Progenitor cell of endocrine pancreas (in vitro differentiated cells): ENCODE measurements at regions not wholly inside any gene's neighbourhood (a gene's known extent, or its start where the extent isn't known, plus 50 kb on each side); places are given as distances from the start of the nearest gene placed in this dataset.

Experiments used
- DNase-seq: peaks from one replicate; pipeline ENCODE4 v3.0.0; 2021; ENCODE audit warnings: low spot score; ENCODE audit not compliant: unreplicated experiment
- H3K27ac Mint-ChIP-seq: 2 replicates; pipeline ENCODE4 v1.8.0; 2021; ENCODE audit warnings: mild to moderate bottlenecking, moderate library complexity, mixed read lengths
- H3K27me3 Mint-ChIP-seq: 2 replicates; pipeline ENCODE4 v1.8.0; 2021; ENCODE audit warnings: mixed read lengths
- H3K36me3 Mint-ChIP-seq: 2 replicates; pipeline ENCODE4 v1.8.0; 2022; ENCODE audit warnings: mixed read lengths; ENCODE audit not compliant: insufficient read depth
- H3K4me1 Mint-ChIP-seq: 2 replicates; pipeline ENCODE4 v1.8.0; 2021; ENCODE audit warnings: low read depth, mixed read lengths
- H3K4me3 Mint-ChIP-seq: 2 replicates; pipeline ENCODE4 v1.8.0; 2021; ENCODE audit warnings: low read depth, mild to moderate bottlenecking, moderate library complexity, mixed read lengths
- H3K9me3 Mint-ChIP-seq: 2 replicates; pipeline ENCODE4 v1.8.0; 2021; ENCODE audit warnings: low read depth, mixed read lengths
- TF ChIP-seq, protein P1 (sequence below): fragments of 200-600 bp; sonication (generic); IDR thresholded peaks from one replicate; pipeline ENCODE4 v1.5.0; 2021; ENCODE audit warnings: antibody characterized with exemption, mild to moderate bottlenecking; ENCODE audit not compliant: unreplicated experiment

DNA sequence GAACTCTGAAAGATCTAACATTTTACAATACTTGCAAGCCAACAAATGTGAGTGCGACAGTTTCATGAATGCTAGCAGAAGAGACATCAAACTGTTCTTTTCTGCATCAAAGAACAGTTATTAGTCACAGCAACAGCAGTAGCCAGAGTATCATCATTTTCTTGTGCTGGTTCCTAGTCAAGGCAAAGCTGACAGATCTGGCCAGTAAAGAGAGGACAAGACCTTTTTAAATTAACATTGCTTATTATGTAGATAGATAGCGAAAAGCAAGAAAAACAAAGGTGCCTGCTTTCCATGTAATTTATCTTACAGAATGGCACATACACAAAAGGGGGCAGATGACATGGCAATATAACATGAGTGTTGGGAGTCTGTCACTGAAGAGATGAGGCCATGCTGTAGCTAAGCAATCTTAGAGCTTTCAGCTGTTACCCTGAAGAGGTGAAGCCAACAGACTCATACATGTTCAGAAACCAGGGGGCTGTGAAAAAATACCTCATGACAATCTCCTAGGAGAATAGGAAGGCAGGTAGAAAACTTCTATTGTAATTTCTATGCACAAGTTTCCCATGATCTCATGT, 626.6 kb upstream of the TYRP1 start:
- Mint-ChIP-seq H3K4me1 (peaks cover 16% of the 10 kb centered on the region), H3K36me3 (no peaks in the 10 kb centered on the region), H3K27ac (no peak overlapping the region), H3K27me3 (no peaks in the 10 kb centered on the region), H3K9me3 (peaks cover 4% of the 10 kb centered on the region), H3K4me3 (no peak overlapping the region)
- no peak for DNase-seq
- TF ChIP-seq, protein P1, sequence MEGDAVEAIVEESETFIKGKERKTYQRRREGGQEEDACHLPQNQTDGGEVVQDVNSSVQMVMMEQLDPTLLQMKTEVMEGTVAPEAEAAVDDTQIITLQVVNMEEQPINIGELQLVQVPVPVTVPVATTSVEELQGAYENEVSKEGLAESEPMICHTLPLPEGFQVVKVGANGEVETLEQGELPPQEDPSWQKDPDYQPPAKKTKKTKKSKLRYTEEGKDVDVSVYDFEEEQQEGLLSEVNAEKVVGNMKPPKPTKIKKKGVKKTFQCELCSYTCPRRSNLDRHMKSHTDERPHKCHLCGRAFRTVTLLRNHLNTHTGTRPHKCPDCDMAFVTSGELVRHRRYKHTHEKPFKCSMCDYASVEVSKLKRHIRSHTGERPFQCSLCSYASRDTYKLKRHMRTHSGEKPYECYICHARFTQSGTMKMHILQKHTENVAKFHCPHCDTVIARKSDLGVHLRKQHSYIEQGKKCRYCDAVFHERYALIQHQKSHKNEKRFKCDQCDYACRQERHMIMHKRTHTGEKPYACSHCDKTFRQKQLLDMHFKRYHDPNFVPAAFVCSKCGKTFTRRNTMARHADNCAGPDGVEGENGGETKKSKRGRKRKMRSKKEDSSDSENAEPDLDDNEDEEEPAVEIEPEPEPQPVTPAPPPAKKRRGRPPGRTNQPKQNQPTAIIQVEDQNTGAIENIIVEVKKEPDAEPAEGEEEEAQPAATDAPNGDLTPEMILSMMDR, result no peak

DNA sequence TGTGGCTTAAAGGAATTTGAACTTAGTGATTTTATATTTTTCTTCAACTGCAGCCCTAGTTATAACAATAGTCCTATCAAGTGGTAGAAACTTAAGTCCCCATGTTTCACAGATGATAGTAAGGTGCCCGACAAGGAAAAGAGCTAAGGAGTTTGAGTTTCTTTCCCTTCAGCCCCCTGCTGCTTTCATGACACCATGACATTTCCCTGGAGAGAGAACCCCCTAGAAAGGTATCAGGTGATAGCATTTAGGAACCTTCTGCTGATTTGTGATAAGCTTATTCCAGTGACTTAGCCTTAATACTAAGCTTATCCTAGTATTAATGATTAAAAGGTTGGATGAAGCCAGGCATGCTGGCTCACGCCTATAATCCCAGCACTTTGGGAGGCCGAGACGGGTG, 623.8 kb upstream of the TYRP1 start:
- peaks cover 2% of the 10 kb centered on the region for H3K36me3 Mint-ChIP-seq
- peaks cover 11% of the 10 kb centered on the region for H3K4me1 Mint-ChIP-seq
- TF ChIP-seq, protein P1, result no peak
- H3K27ac Mint-ChIP-seq, result no peak overlapping the region
- H3K9me3 Mint-ChIP-seq, result peaks cover 12% of the 10 kb centered on the region
- no peak overlapping the region for H3K4me3 Mint-ChIP-seq
- no peaks in the 10 kb centered on the region for H3K27me3 Mint-ChIP-seq
- no peak for DNase-seq

DNA sequence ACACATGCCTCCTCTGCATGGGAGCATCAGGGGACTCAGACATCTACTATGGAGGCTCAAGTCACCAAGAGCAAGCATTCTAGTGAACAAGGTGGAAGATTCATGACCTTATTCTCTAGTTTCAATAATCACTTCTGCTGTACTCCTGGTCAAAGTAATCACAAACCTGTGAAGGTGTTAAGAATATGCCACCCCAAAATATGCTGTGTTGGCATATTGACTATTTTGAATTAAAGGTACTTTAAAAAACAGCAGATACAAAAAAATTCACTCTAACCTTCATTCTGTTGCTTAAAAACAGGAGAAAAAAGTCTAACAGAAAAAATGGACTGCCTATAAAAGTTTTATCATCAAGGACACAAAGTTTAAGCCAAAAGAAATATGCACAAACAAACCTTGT, 607.8 kb upstream of the TYRP1 start:
- no peaks in the 10 kb centered on the region for H3K27me3 Mint-ChIP-seq
- no peak overlapping the region for H3K27ac Mint-ChIP-seq
- no peak overlapping the region for H3K4me3 Mint-ChIP-seq
- TF ChIP-seq, protein P1, result no peak
- H3K4me1 Mint-ChIP-seq, result peaks cover 4% of the 10 kb centered on the region
- H3K36me3 Mint-ChIP-seq, result no peaks in the 10 kb centered on the region
- DNase-seq, result no peak
- peaks cover 16% of the 10 kb centered on the region for H3K9me3 Mint-ChIP-seq

DNA sequence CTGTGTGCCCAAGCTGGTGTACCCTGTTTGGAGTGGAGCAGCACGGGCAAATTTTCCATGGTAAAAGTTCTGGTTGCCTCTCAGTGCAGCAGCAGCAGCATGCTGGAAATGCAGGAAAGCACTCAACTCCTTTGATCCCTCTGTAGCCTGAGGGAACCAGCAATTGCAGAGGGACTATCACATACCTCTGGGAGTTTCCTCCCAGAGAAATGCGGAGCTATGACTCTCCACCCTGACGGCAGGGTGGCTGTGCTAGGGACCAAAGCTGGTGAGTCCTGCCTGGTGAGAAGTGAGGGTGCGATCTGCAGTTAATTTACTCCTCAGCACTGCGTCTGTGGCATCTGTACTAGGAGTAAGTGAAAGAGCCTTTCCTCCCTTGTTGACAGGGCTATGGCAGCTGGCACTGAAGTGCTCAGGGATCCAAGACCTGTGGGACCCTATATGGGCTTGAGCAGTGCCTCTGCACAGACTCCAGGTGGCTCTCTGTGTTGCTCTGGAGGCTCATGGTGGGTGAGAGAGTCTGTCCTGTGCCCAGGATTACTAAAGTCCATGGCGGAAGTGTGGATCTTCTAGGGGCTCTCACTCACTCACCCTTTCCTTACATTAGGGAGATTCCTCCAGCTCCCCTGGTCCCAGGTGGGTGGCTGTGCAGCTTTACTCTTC, 601.2 kb upstream of the TYRP1 start:
- H3K4me3 Mint-ChIP-seq, result no peak overlapping the region
- no peak overlapping the region for H3K27ac Mint-ChIP-seq
- DNase-seq, result no peak
- H3K27me3 Mint-ChIP-seq, result no peaks in the 10 kb centered on the region
- no peaks in the 10 kb centered on the region for H3K36me3 Mint-ChIP-seq
- peaks cover 1% of the 10 kb centered on the region for H3K4me1 Mint-ChIP-seq
- H3K9me3 Mint-ChIP-seq, result peaks cover 13% of the 10 kb centered on the region
- TF ChIP-seq, protein P1, result no peak

DNA sequence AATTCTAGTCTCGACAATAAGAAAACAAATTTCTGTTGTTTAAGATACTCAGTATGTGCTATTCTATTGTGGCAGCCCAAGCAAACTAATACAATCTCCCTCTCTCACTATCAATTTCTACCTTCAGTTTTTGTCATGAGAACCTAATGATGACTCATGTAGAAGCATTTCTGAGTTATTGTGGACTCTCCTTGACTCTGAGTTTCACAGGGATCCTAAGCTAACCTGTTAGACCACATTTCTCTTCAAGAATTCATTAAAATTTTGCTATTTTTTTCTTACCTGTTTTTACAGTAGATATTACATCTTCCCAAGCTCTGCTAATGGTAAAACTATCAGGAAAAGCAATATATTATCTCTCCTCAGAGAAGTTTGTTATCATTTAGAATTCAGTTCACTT, 599.1 kb upstream of the TYRP1 start:
- H3K36me3 Mint-ChIP-seq, result no peaks in the 10 kb centered on the region
- no peak for DNase-seq
- H3K4me1 Mint-ChIP-seq, result peaks cover 1% of the 10 kb centered on the region
- TF ChIP-seq, protein P1, result no peak
- no peak overlapping the region for H3K27ac Mint-ChIP-seq
- H3K9me3 Mint-ChIP-seq, result peaks cover 1% of the 10 kb centered on the region
- no peak overlapping the region for H3K4me3 Mint-ChIP-seq
- no peaks in the 10 kb centered on the region for H3K27me3 Mint-ChIP-seq
